ENCODE measurements at regions not wholly inside any gene's neighbourhood (a gene's known extent, or its start where the extent isn't known, plus 50 kb on each side); places are given as distances from the start of the nearest gene placed in this dataset.

- DNase-seq (ENCODE audit: low spot score), result no peak
Measured at GRCh38 chr20:11391591-11391990, 526.1 kb upstream of the BTBD3 start.

- DNase-seq (ENCODE audit: low spot score), result peak; percentile 56
Measured at GRCh38 chr20:11394145-11394833, 523.4 kb upstream of the BTBD3 start.

GRCh38 chr20:11395581-11395980, 522.1 kb upstream of the BTBD3 start:
- peak; percentile 16 for DNase-seq (ENCODE audit: low spot score)

- DNase-seq (ENCODE audit: low spot score), result no peak
Measured at GRCh38 chr20:11401988-11402387, 515.7 kb upstream of the BTBD3 start.

GRCh38 chr20:11403711-11404110, 514.0 kb upstream of the BTBD3 start:
- peak; percentile 40 for DNase-seq (ENCODE audit: low spot score)

GRCh38 chr20:11406877-11407276, 510.8 kb upstream of the BTBD3 start:
- no peak for DNase-seq (ENCODE audit: low spot score)

- no peak for DNase-seq (ENCODE audit: low spot score)
Measured at GRCh38 chr20:11409561-11409960, 508.1 kb upstream of the BTBD3 start.

GRCh38 chr20:11411765-11412164, 505.9 kb upstream of the BTBD3 start:
- no peak for DNase-seq (ENCODE audit: low spot score)

- no peak for DNase-seq (ENCODE audit: low spot score)
Measured at GRCh38 chr20:11426948-11427347, 490.7 kb upstream of the BTBD3 start.

- DNase-seq (ENCODE audit: low spot score), result no peak
Measured at GRCh38 chr20:11429168-11429567, 488.5 kb upstream of the BTBD3 start.

- DNase-seq (ENCODE audit: low spot score), result no peak
Measured at GRCh38 chr20:11429889-11430519, 487.7 kb upstream of the BTBD3 start.

GRCh38 chr20:11430652-11431051, 487.0 kb upstream of the BTBD3 start:
- no peak for DNase-seq (ENCODE audit: low spot score)

GRCh38 chr20:11431621-11432020, 486.1 kb upstream of the BTBD3 start:
- DNase-seq (ENCODE audit: low spot score), result peak; percentile 17

GRCh38 chr20:11432407-11432806, 485.3 kb upstream of the BTBD3 start:
- no peak for DNase-seq (ENCODE audit: low spot score)

- DNase-seq (ENCODE audit: low spot score), result no peak
Measured at GRCh38 chr20:11436113-11436905, 481.4 kb upstream of the BTBD3 start.

- no peak for DNase-seq (ENCODE audit: low spot score)
Measured at GRCh38 chr20:11437090-11437489, 480.6 kb upstream of the BTBD3 start.

GRCh38 chr20:11437611-11438380, 479.9 kb upstream of the BTBD3 start:
- no peak for DNase-seq (ENCODE audit: low spot score)

- no peak for DNase-seq (ENCODE audit: low spot score)
Measured at GRCh38 chr20:11438412-11438811, 479.3 kb upstream of the BTBD3 start.

GRCh38 chr20:11443382-11444119, 474.1 kb upstream of the BTBD3 start:
- no peak for DNase-seq (ENCODE audit: low spot score)

GRCh38 chr20:11445161-11445560, 472.5 kb upstream of the BTBD3 start:
- no peak for DNase-seq (ENCODE audit: low spot score)

- DNase-seq (ENCODE audit: low spot score), result no peak
Measured at GRCh38 chr20:11445891-11446290, 471.8 kb upstream of the BTBD3 start.
